HG03442 (cell line): ENCODE measurements at regions not wholly inside any gene's neighbourhood (a gene's known extent, or its start where the extent isn't known, plus 50 kb on each side); places are given as distances from the start of the nearest gene placed in this dataset.

Source experiments
- ATAC-seq: cut with Tn5 transposase; IDR thresholded peaks from one replicate; pipeline ENCODE4 v1.9.1; 2021; ENCODE audit warnings: mild to moderate bottlenecking, moderate library complexity; ENCODE audit not compliant: unreplicated experiment

GRCh38 chr18:64888956-64889355, 740.1 kb upstream of the LINC00305 start:
- no peak for ATAC-seq

GRCh38 chr18:64886995-64887394, 738.1 kb upstream of the LINC00305 start:
- no peak for ATAC-seq

- no peak for ATAC-seq
These were observed 734.0 kb upstream of the LINC00305 start for GRCh38 chr18:64882896-64883295.

- ATAC-seq = no peak
These were observed 727.9 kb upstream of the LINC00305 start for GRCh38 chr18:64876833-64877232.

- ATAC-seq = no peak
These were observed 724.0 kb upstream of the LINC00305 start for GRCh38 chr18:64872710-64873458.

- ATAC-seq = no peak
These were observed 705.2 kb upstream of the LINC00305 start for GRCh38 chr18:64854112-64854511.

- ATAC-seq = no peak
These were observed 703.4 kb upstream of the LINC00305 start for GRCh38 chr18:64852281-64852680.

GRCh38 chr18:64851726-64852125, 702.8 kb upstream of the LINC00305 start:
- ATAC-seq = no peak

- no peak for ATAC-seq
These were observed 701.9 kb upstream of the LINC00305 start for GRCh38 chr18:64850791-64851190.

GRCh38 chr18:64840911-64841701, 692.2 kb upstream of the LINC00305 start:
- no peak for ATAC-seq

GRCh38 chr18:64810354-64810753, 661.5 kb upstream of the LINC00305 start:
- no peak for ATAC-seq

GRCh38 chr18:64809801-64810200, 660.9 kb upstream of the LINC00305 start:
- ATAC-seq = no peak

- ATAC-seq = no peak
These were observed 658.7 kb upstream of the LINC00305 start for GRCh38 chr18:64807560-64807959.

GRCh38 chr18:64806691-64807090, 657.8 kb upstream of the LINC00305 start:
- ATAC-seq = no peak

GRCh38 chr18:64806232-64806631, 657.3 kb upstream of the LINC00305 start:
- ATAC-seq = no peak

GRCh38 chr18:64803471-64803870, 654.6 kb upstream of the LINC00305 start:
- no peak for ATAC-seq

GRCh38 chr18:64800151-64800550, 651.3 kb upstream of the LINC00305 start:
- ATAC-seq = no peak

- ATAC-seq = no peak
These were observed 650.5 kb upstream of the LINC00305 start for GRCh38 chr18:64799376-64799775.

GRCh38 chr18:64791236-64791635, 642.3 kb upstream of the LINC00305 start:
- ATAC-seq = no peak

GRCh38 chr18:64785686-64786085, 636.8 kb upstream of the LINC00305 start:
- no peak for ATAC-seq

- no peak for ATAC-seq
These were observed 628.7 kb upstream of the LINC00305 start for GRCh38 chr18:64777556-64777955.

GRCh38 chr18:64765908-64766307, 617.0 kb upstream of the LINC00305 start:
- no peak for ATAC-seq
